ENCODE measurements at regions not wholly inside any gene's neighbourhood (a gene's known extent, or its start where the extent isn't known, plus 50 kb on each side); places are given as distances from the start of the nearest gene placed in this dataset.

GRCh38 chr10:57919864-57920263 lies 347.8 kb downstream of the IPMK start (continued):
- TF ChIP-seq SUZ12 (IDR thresholded peaks at IDR 0.05; ENCODE audit: low read depth, low read length), result no peak
- no peak for TF ChIP-seq ZNF720 (CRISPR knock-in tag; IDR thresholded peaks at IDR 0.05)

GRCh38 chr10:57917019-57917418 lies 350.7 kb downstream of the IPMK start:
- Histone ChIP-seq H4K20me1 (ENCODE audit: insufficient read depth, low read length) (no peaks in the 10 kb centered on the region), H3K27ac (ENCODE audit: extremely low read length, insufficient read depth, low read length) (no peak overlapping the region), H3K4me1 (ENCODE audit: insufficient read depth, low read length) (no peaks in the 10 kb centered on the region), H3K27me3 (ENCODE audit: control insufficient read depth in 1 of 2, insufficient read depth in 2 of 2, low read length in 2 of 2) (no peaks in the 10 kb centered on the region), H3K36me3 (replicated peaks in 1 of 2; ENCODE audit: control insufficient read depth in 1 of 2, insufficient read depth in 2 of 2, low read length in 2 of 2) (no peaks in the 10 kb centered on the region), H2AFZ (ENCODE audit: low read length) (no peak overlapping the region), H3K79me2 (ENCODE audit: insufficient read depth, low read length) (no peaks in the 10 kb centered on the region), H3K9me3 (ENCODE audit: low read length) (no peaks in the 10 kb centered on the region), H3K4me2 (ENCODE audit: low read depth, low read length) (no peak overlapping the region), H3K9ac (ENCODE audit: insufficient read depth, low read depth, low read length) (no peak overlapping the region), H3K4me3 (replicated peaks in 1 of 3; ENCODE audit: insufficient read depth in 1 of 3, low read depth in 2 of 3, low read length in 3 of 3) (no peak overlapping the region)
- TF ChIP-seq NFKBIZ (CRISPR knock-in tag; IDR thresholded peaks at IDR 0.05) (no peak), ZNF431 (CRISPR knock-in tag; IDR thresholded peaks at IDR 0.05; ENCODE audit: borderline replicate concordance, low read depth) (no peak), TFDP2 (CRISPR knock-in tag; IDR thresholded peaks at IDR 0.05) (no peak), CHCHD3 (CRISPR knock-in tag; IDR thresholded peaks at IDR 0.05) (no peak), ZNF788 (CRISPR knock-in tag; IDR thresholded peaks at IDR 0.05; ENCODE audit: borderline replicate concordance) (no peak), ATF7-NPFF (CRISPR knock-in tag; IDR thresholded peaks at IDR 0.05; ENCODE audit: low read depth) (no peak), RFX1 (IDR thresholded peaks at IDR 0.05) (no peak), ZNF318 (CRISPR knock-in tag; IDR thresholded peaks at IDR 0.05) (no peak), MTERF4 (CRISPR knock-in tag; IDR thresholded peaks at IDR 0.05) (no peak), FOSL2 (CRISPR knock-in tag; IDR thresholded peaks at IDR 0.05) (no peak), ZFX (CRISPR knock-in tag; IDR thresholded peaks at IDR 0.05; ENCODE audit: low read depth) (no peak), GPN1 (CRISPR knock-in tag; IDR thresholded peaks at IDR 0.05; ENCODE audit: borderline replicate concordance) (no peak)
- in situ Hi-C loops (cut with HindIII; ENCODE audit: extremely low pct_ligation_motif_present, low pct_unique_long_range_greater_than_20kb), result no loop called here
- CTCF ChIA-PET (ENCODE audit: low intra/inter-chr PET ratio, low total read pairs), result no interaction called here
- intact Hi-C loops (cut with micrococcal nuclease; ENCODE audit: unreplicated experiment), result no loop called here
- DNase-seq (ENCODE audit: low spot score) (no peak), FAIRE-seq (no peak), ATAC-seq (no peak)
- BruUV-seq (replicated peaks), result no TSS peak
- POLR2A ChIA-PET, result no interaction called here

All from HepG2 (cell line).